Endothelial cell of umbilical vein (primary cell): ENCODE measurements at regions not wholly inside any gene's neighbourhood (a gene's known extent, or its start where the extent isn't known, plus 50 kb on each side); places are given as distances from the start of the nearest gene placed in this dataset.

Experiments used
- BruUV-seq: library from RNA; stranded (reverse); fragments of 400-500 nt; replicated peaks from 2 replicates; lab custom pipeline; 2021; lab: Mats Ljungman, UMichigan
- CTCF ChIA-PET: fragments of 300-600, 350-600 bp; sonication (Branson Sonifier 250); formaldehyde crosslinking; loops from one replicate; lab custom pipeline; 2021; ENCODE audit warnings: antibody characterized with exemption, inconsistent platforms; lab: Charles Lee
- POLR2A ChIA-PET: fragments of 300-600, 350-600 bp; sonication (Branson Sonifier 250); formaldehyde crosslinking; loops from one replicate; lab custom pipeline; 2021; ENCODE audit warnings: antibody characterized with exemption, inconsistent platforms; lab: Charles Lee
- DNase-seq: peaks from one replicate; pipeline ENCODE4 v3.0.0-alpha.2; 2011; ENCODE audit warnings: low read depth, low spot score
- FAIRE-seq: peaks from 2 replicates; lab custom pipeline; 2011; peaks lifted over from hg19 to GRCh38; lab: Jason Lieb, UNC
- H2AFZ ChIP-seq: 2 replicates; pipeline ENCODE4 v1.6.0; 2012; ENCODE audit warnings: low read depth, low read length, control low read depth, inconsistent platforms
- H3K27ac ChIP-seq: 2 replicates; pipeline ENCODE4 v1.5.1; 2011; ENCODE audit warnings: low read depth, mild to moderate bottlenecking, control low read depth, low read length, moderate library complexity; ENCODE audit not compliant: insufficient read depth
- H3K27me3 ChIP-seq, 2 experiments: 2 replicates each; pipeline versions ENCODE4 v1.6.0 to v1.6.1; 2011; ENCODE audit warnings: low read length in 2 of 2, mixed read lengths in 1 of 2; ENCODE audit not compliant: control insufficient read depth in 2 of 2, insufficient read depth in 2 of 2
- H3K36me3 ChIP-seq, 2 experiments: 2 replicates in 1 of 2; 3 replicates in 1 of 2; pipeline ENCODE4 v1.5.1; 2011; ENCODE audit warnings: low read length in 2 of 2, mild to moderate bottlenecking in 1 of 2, moderate library complexity in 1 of 2; ENCODE audit not compliant: control insufficient read depth in 2 of 2, insufficient read depth in 2 of 2; ENCODE audit errors: extremely low read depth in 1 of 2
- H3K4me1 ChIP-seq: 3 replicates; pipeline ENCODE4 v1.5.1; 2011; ENCODE audit warnings: mild to moderate bottlenecking, low read length; ENCODE audit not compliant: control insufficient read depth, insufficient read depth; ENCODE audit errors: extremely low read depth
- H3K4me2 ChIP-seq: 2 replicates; pipeline ENCODE4 v1.6.1; 2011; ENCODE audit warnings: low read length, control low read depth, mixed read lengths; ENCODE audit not compliant: insufficient read depth
- H3K4me3 ChIP-seq, 3 experiments: fragments of 200-600 bp in 1 of 3; sonication (generic), shearing (Covaris generic) in 1 of 3; replicated peaks in 1 of 3; 2 replicates each; pipeline ENCODE4 v1.5.1; 2011 to 2016; ENCODE audit warnings: control low read depth in 3 of 3, low read length in 3 of 3, mild to moderate bottlenecking in 2 of 3, inconsistent platforms in 1 of 3, low read depth in 1 of 3, moderate library complexity in 1 of 3; ENCODE audit not compliant: insufficient read depth in 1 of 3
- H3K79me2 ChIP-seq: 2 replicates; pipeline ENCODE4 v1.6.0; 2012; ENCODE audit warnings: low read length, inconsistent platforms; ENCODE audit not compliant: control insufficient read depth, insufficient read depth
- H3K9ac ChIP-seq: replicated peaks from 2 replicates; pipeline ENCODE3; 2011; ENCODE audit warnings: low read length, control low read depth; ENCODE audit not compliant: insufficient read depth; ENCODE audit errors: extremely low read depth
- H3K9me1 ChIP-seq: replicated peaks from 3 replicates; pipeline ENCODE4 v1.6.0; 2011; ENCODE audit warnings: mild to moderate bottlenecking, low read length; ENCODE audit not compliant: control insufficient read depth, insufficient read depth; ENCODE audit errors: extremely low read depth
- H3K9me3 ChIP-seq: replicated peaks from 2 replicates; pipeline ENCODE4 v1.5.1; 2012; ENCODE audit warnings: low read length, inconsistent platforms; ENCODE audit not compliant: control insufficient read depth, insufficient read depth
- H4K20me1 ChIP-seq: replicated peaks from 2 replicates; pipeline ENCODE3; 2011; ENCODE audit warnings: mild to moderate bottlenecking, low read length; ENCODE audit not compliant: control insufficient read depth, insufficient read depth; ENCODE audit errors: extremely low read depth
- CTCF ChIP-seq, 2 donors: IDR thresholded peaks; 1 replicate in 1 of 2; 2 replicates in 1 of 2; pipeline ENCODE4 v1.5.1; 2011; ENCODE audit warnings: low read length in 2 of 2, mild to moderate bottlenecking in 2 of 2, moderate library complexity in 2 of 2, control low read depth in 1 of 2, inconsistent platforms in 1 of 2, low read depth in 1 of 2; ENCODE audit not compliant: insufficient read depth in 1 of 2; ENCODE audit errors: extremely low read depth in 1 of 2
- EZH2 ChIP-seq: IDR thresholded peaks from 2 replicates; pipeline ENCODE4 v1.6.1; 2012; ENCODE audit warnings: borderline replicate concordance, low read depth, mild to moderate bottlenecking, moderate library complexity, low read length, inconsistent platforms; ENCODE audit not compliant: severe bottlenecking
- FOS ChIP-seq: IDR thresholded peaks from 2 replicates; pipeline ENCODE4 v1.6.1; 2011; ENCODE audit warnings: mild to moderate bottlenecking, low read length, moderate library complexity, borderline replicate concordance; ENCODE audit not compliant: insufficient read depth
- GATA2 ChIP-seq: IDR thresholded peaks from 2 replicates; pipeline ENCODE4 v1.7.0; 2011; ENCODE audit warnings: low read depth, mild to moderate bottlenecking, moderate library complexity, mixed read lengths, low read length; ENCODE audit not compliant: insufficient read length, insufficient read depth
- JUN ChIP-seq: IDR thresholded peaks from 2 replicates; pipeline ENCODE4 v1.6.1; 2011; ENCODE audit warnings: borderline replicate concordance, low read depth; ENCODE audit not compliant: insufficient read length, insufficient read depth
- MAX ChIP-seq: IDR thresholded peaks from 2 replicates; pipeline ENCODE4 v1.6.1; 2011; ENCODE audit not compliant: insufficient read depth, insufficient read length
- MYC ChIP-seq: IDR thresholded peaks from one replicate; pipeline ENCODE4 v1.6.1; 2011; ENCODE audit warnings: mild to moderate bottlenecking, low read depth, low read length
- POLR2A ChIP-seq: IDR thresholded peaks from 2 replicates; pipeline ENCODE4 v1.6.1; 2012; ENCODE audit warnings: low read depth, mild to moderate bottlenecking, control low read depth, low read length
- POLR2AphosphoS5 ChIP-seq: IDR thresholded peaks from 2 replicates; pipeline ENCODE4 v1.6.1; 2012; ENCODE audit warnings: low read depth, mild to moderate bottlenecking, control low read depth, low read length, moderate library complexity; ENCODE audit not compliant: insufficient read depth
- dilution Hi-C: fragments of 300-500 bp; cut with MboI; formaldehyde crosslinking; loops from one replicate; pipeline ENCODE4 v1.15.0; 2019; ENCODE audit warnings: low sequenced_read_pairs; ENCODE audit not compliant: extremely low pct_ligation_motif_present
- intact Hi-C: fragments of 100-400 bp; cut with micrococcal nuclease; formaldehyde crosslinking; loops from one replicate; pipeline ENCODE4 v1.10.0; 2022

GRCh38 chr11:15726893-15727519, 612.3 kb downstream of the INSC start:
- Histone ChIP-seq H3K27ac (no peak overlapping the region), H2AFZ (no peak overlapping the region), H3K4me1 (no peaks in the 10 kb centered on the region), H3K9me1 (no peaks in the 10 kb centered on the region), H4K20me1 (no peaks in the 10 kb centered on the region), H3K27me3 (peaks cover 0 to 2% of the 10 kb centered on the region in 2 experiments), H3K9ac (no peak overlapping the region), H3K4me2 (no peak overlapping the region), H3K36me3 (no peaks in the 10 kb centered on the region), H3K4me3 (no peak overlapping the region), H3K79me2 (no peaks in the 10 kb centered on the region), H3K9me3 (no peaks in the 10 kb centered on the region)
- no peak for DNase-seq
- no peak for FAIRE-seq
- CTCF ChIA-PET: interaction anchor here (1.5 kb wide), 1 partner anchor 16 kb away, joined by 5 read pairs; no protein-coding TSS in a partner anchor
- intact Hi-C loops (no loop called here), dilution Hi-C loops (no loop called here)
- TF ChIP-seq MYC: no peak
- no peak for TF ChIP-seq GATA2
- no peak for TF ChIP-seq CTCF (IDR thresholded peaks at IDR 0.05; ENCODE audit: extremely low read depth in 1 of 2, insufficient read depth in 1 of 2, low read depth in 1 of 2, low read length in 2 of 2)
- no peak for TF ChIP-seq POLR2A
- no peak for TF ChIP-seq FOS
- no peak for TF ChIP-seq POLR2AphosphoS5
- TF ChIP-seq MAX: no peak
- no peak for TF ChIP-seq JUN
- TF ChIP-seq EZH2: no peak
- no TSS peak for BruUV-seq
- POLR2A ChIA-PET: no interaction called here
